ENCODE measurements at regions not wholly inside any gene's neighbourhood (a gene's known extent, or its start where the extent isn't known, plus 50 kb on each side); places are given as distances from the start of the nearest gene placed in this dataset.
"Not testable (repeated sequence)": the region's sequence is repeated elsewhere in the genome, so short reads cannot be mapped to it uniquely, and the experiment has no call there.

DNA sequence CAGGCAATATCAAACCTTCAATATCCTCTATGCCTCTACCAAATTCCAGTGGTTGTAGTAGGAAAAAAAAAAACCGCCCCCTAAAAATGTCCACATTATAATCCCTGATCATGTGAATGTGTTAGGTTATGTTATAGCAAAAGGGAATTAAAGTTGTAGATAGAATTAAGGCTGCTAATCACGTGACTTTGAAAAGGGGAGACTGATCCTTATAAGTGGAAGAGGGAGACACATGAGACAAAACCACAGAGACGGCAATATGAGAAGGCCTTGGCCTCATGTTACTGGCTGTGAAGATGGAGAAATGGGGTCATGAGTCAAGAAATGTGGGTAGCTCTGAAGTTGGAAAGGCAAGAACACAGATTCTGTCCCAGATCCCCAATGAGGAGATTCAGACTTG, 1711.3 kb downstream of the KHDRBS2 start:
- FAIRE-seq; H3K4me3 ChIP-seq (ENCODE audit: extremely low read depth in 1 of 4, insufficient read depth in 2 of 4, low read depth in 3 of 4, low read length in 4 of 4); CTCF ChIA-PET (ENCODE audit: partially characterized antibody); H3K23me2 ChIP-seq (ENCODE audit: low read depth, low read length); H2BK15ac ChIP-seq (ENCODE audit: low read length); H2BK120ac ChIP-seq (replicated peaks; ENCODE audit: low read depth, low read length); H2AK5ac ChIP-seq (ENCODE audit: low read depth, low read length); H2BK20ac ChIP-seq (ENCODE audit: low read length); H2BK12ac ChIP-seq (ENCODE audit: low read depth, low read length); H3K36me3 ChIP-seq (ENCODE audit: control insufficient read depth in 2 of 4, insufficient read depth in 4 of 4, low read length in 3 of 4); POLR2A ChIA-PET (ENCODE audit: partially characterized antibody); H4K91ac ChIP-seq (replicated peaks; ENCODE audit: insufficient read length, low read length); H4K20me1 ChIP-seq (replicated peaks in 1 of 2; ENCODE audit: control insufficient read depth in 1 of 2, insufficient read depth in 2 of 2, low read length in 2 of 2); H3K4me1 ChIP-seq (replicated peaks in 1 of 4; ENCODE audit: control insufficient read depth in 3 of 4, insufficient read depth in 4 of 4, low read length in 3 of 4); H3K9ac ChIP-seq (replicated peaks in 1 of 4; ENCODE audit: extremely low read depth in 1 of 4, low read depth in 3 of 4, low read length in 3 of 4); H2BK5ac ChIP-seq (ENCODE audit: low read depth, low read length); H3K27me3 ChIP-seq (replicated peaks in 1 of 4; ENCODE audit: control insufficient read depth in 3 of 4, extremely low read depth in 1 of 4, insufficient read depth in 3 of 4, low read length in 3 of 4); H3K56ac ChIP-seq (replicated peaks; ENCODE audit: insufficient read length, low read depth, low read length); H3K4ac ChIP-seq (replicated peaks; ENCODE audit: insufficient read length, low read depth, low read length); H3K18ac ChIP-seq (ENCODE audit: extremely low read depth, low read length); H3K23ac ChIP-seq (ENCODE audit: insufficient read length); H3K4me2 ChIP-seq (ENCODE audit: insufficient read depth in 1 of 2, low read depth in 2 of 2, low read length in 2 of 2); H4K8ac ChIP-seq (ENCODE audit: extremely low read depth, insufficient read depth, low read length); H3K9me3 ChIP-seq (ENCODE audit: insufficient read depth in 2 of 2, low read depth in 1 of 2, low read length in 1 of 2); H4K5ac ChIP-seq (ENCODE audit: insufficient read length, low read depth, low read length); H3K27ac ChIP-seq (ENCODE audit: low read depth, low read length); H3K79me2 ChIP-seq (ENCODE audit: control insufficient read depth in 1 of 2, insufficient read depth in 2 of 2, low read length in 2 of 2); DNase-seq (ENCODE audit: low read depth in 1 of 2, low spot score in 2 of 2); H3K14ac ChIP-seq (ENCODE audit: insufficient read length); H2AFZ ChIP-seq (ENCODE audit: low read length); H3K79me1 ChIP-seq (ENCODE audit: low read depth, low read length): not testable (repeated sequence)
- 56% methylated on average over 3 of the region's 3 CpGs; no CpG with 5 or more reads in 1 of the 2 experiments for WGBS, 2 experiments (ENCODE audit: extremely low coverage in 1 of 2, insufficient coverage in 1 of 2, insufficient read length in 1 of 2, insufficient replicate concordance in 2 of 2, low coverage in 1 of 2, low lambda C conversion rate in 2 of 2, missing lambda C conversion rate in 1 of 2)

Measured in H1 (cell line).